Peyer's patch (tissue), 4 donors: ENCODE measurements at regions not wholly inside any gene's neighbourhood (a gene's known extent, or its start where the extent isn't known, plus 50 kb on each side); places are given as distances from the start of the nearest gene placed in this dataset.

ENCODE experiments used
- POLR2A ChIP-seq, 2 donors: fragments of 450-650 bp; IDR thresholded peaks; one replicate each; pipeline ENCODE4 v1.5.1; 2017; ENCODE audit warnings: antibody characterized with exemption in 2 of 2, mild to moderate bottlenecking in 2 of 2, moderate library complexity in 2 of 2
- TF ChIP-seq, protein P1 (sequence below), 6 experiments: fragments of 450-650 bp in 4 of 6; fragments of 200-600 bp in 2 of 6; sonication (generic) in 1 of 6; IDR thresholded peaks; one replicate each; pipeline ENCODE4 v1.5.1; 2017 to 2019; ENCODE audit warnings: antibody characterized with exemption in 6 of 6, mild to moderate bottlenecking in 3 of 6, moderate library complexity in 1 of 6

- TF ChIP-seq, protein P1, sequence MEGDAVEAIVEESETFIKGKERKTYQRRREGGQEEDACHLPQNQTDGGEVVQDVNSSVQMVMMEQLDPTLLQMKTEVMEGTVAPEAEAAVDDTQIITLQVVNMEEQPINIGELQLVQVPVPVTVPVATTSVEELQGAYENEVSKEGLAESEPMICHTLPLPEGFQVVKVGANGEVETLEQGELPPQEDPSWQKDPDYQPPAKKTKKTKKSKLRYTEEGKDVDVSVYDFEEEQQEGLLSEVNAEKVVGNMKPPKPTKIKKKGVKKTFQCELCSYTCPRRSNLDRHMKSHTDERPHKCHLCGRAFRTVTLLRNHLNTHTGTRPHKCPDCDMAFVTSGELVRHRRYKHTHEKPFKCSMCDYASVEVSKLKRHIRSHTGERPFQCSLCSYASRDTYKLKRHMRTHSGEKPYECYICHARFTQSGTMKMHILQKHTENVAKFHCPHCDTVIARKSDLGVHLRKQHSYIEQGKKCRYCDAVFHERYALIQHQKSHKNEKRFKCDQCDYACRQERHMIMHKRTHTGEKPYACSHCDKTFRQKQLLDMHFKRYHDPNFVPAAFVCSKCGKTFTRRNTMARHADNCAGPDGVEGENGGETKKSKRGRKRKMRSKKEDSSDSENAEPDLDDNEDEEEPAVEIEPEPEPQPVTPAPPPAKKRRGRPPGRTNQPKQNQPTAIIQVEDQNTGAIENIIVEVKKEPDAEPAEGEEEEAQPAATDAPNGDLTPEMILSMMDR (IDR thresholded peaks at IDR 0.05), result no peak
- TF ChIP-seq POLR2A (IDR thresholded peaks at IDR 0.05), result no peak
Observed at GRCh38 chr18:26653943-26654615, 105.7 kb upstream of the KCTD1 start.
